ENCODE measurements at regions not wholly inside any gene's neighbourhood (a gene's known extent, or its start where the extent isn't known, plus 50 kb on each side); places are given as distances from the start of the nearest gene placed in this dataset.

DNA sequence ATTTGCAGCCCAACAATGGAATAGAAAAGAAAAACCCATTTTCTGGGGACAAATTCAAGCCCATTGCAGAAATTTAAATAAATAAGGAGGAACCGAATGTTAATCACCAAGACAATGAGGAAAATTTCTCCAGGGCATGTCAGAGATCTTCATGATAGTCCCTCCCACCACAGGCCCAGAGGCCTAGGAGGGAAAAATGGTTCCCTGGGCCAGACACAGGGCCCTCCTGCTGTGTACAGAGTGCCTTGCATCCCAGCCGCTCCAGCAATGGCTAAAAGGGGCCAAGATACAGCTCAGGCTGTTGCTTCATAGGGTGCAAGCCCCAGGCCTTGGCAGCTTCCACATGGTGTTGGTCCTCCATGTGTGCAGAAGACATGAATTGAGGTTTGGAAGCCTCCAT, 73.4 kb upstream of the FOXE1 start:
- TF ChIP-seq CTCF (IDR thresholded peaks at IDR 0.05) (no peak), POLR2A (IDR thresholded peaks at IDR 0.05) (no peak)

All from heart left ventricle (tissue), 13 donors.